NCI-H82 (cell line): ENCODE measurements at regions not wholly inside any gene's neighbourhood (a gene's known extent, or its start where the extent isn't known, plus 50 kb on each side); places are given as distances from the start of the nearest gene placed in this dataset.
"Not testable (repeated sequence)": the region's sequence is repeated elsewhere in the genome, so short reads cannot be mapped to it uniquely, and the experiment has no call there.

Experiments
- DNase-seq: peaks from one replicate; lab custom pipeline; 2025; lab: John Stamatoyannopoulos, UW

DNA sequence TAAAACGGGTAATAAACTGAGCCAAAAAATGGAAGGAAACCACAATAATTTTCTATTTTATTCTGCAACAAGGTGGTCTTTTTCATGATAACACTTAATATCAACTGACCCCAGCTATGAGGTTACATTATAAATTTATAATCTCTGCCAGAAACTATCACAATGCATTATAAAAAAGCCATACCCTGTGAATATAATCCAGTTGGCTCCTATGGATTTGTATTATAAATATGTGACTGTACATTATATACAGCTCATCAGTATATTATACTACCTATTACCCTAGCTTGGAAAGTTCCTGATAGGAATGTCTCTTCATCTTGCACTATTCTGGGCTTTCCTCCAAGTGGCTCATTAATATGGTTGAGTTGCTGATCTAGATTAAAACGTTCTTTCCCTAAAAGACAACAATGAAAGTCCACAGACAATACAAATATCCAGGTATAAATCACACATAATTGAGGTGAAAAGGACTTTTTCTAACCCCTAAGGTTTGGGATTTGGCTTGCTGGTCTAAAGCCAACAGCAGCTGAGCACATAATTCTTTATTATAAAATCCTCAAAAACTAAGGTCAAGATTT lies 487.7 kb downstream of the TTLL7 start:
- DNase-seq = no peak

DNA sequence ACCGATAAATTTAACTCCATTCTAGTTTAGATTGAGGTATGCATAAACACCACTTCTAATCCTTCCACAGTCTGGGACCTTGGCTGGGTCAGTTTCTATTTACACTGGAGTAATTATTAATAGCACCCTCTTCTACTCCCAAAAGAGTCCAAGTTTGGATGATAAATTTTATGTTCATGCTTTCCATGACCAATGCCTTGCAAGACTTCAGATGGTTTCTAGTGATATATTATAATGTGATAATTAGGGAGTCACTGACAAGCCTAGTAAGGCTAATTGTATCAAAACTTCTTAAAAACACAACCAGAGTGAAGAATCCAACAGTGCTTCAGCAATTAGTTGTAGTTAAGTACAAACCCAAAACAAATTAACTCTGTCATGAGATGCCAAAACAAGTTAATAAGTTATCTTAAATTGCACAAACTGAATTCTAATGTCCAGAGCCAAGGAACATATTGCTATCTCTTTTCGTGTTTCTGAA lies 489.6 kb downstream of the TTLL7 start:
- no peak for DNase-seq

DNA sequence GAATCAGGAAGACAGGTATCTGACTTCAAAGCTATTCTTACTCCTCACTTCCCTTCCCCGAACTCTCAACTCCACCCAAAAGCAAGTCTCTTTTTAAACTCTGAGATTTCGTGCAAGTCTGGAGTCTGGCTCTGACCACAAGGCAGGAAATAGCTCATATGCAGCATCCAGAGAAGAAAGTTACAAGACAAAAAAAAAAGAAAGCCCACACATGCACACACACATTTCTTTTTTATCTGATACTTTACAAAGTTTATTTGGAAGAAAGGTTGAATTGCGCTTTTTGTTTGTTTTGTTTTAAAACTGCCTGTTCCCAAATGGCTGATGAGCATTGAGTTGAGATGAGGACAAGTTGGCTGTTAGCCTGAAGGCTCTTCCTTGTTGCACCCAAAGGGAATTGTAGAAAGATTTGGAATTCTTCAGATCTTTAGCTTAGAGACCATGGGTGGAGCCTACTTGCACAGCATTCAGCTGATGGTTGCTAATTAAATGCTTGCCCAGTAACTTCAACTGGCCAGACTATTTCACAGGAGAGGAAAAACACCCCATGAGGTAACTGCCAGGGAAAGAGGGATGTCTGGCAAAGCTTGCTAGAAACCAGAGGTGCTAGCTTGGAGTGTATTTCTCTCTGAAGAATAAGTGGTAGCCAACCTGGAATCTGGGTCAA lies 490.3 kb downstream of the TTLL7 start:
- no peak for DNase-seq

GRCh38 chr1:83505148-83505547 lies 493.8 kb downstream of the TTLL7 start:
- DNase-seq = no peak

GRCh38 chr1:83503153-83503552 lies 495.8 kb downstream of the TTLL7 start:
- no peak for DNase-seq

- DNase-seq = peak; percentile 56
Measured at GRCh38 chr1:83500987-83501591, 497.8 kb downstream of the TTLL7 start.

DNA sequence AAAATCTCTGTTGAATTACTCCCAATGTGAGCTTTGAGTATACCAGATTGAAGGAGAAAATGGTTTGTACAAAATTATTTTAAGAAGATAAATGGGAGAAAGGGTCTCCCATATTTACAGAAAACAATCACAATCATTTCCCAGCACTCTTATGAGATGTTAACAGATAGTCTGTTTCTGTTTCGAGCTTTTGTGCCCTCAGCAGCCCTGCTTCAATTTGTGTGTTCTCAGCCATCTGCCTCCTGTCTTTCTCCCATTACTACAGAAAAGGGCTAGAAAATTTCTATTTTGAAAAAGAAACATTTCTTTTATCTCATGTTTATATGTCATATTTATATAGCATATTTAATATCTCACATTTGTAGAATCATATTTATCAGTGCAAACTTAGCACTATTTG lies 498.4 kb downstream of the TTLL7 start:
- DNase-seq = peak; percentile 24

DNA sequence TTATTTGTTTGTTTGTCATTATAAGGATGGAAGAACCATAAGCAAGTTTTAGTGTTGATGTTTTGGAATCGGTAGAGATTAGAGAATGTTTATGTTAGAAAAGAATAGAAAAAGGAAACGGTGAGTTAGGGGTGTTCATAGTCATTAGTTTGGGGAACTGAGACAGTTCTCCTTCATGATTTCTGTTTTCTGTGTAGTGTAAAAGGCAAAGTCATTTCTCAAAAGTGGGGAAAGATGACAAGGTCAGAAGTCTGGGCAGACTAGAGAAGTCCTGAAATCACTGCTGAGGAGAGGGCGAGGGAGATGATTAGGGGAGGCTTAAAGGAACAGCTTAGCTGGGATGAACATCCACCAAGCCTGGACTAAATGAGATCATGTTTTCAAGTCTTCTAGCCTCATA lies 498.9 kb downstream of the TTLL7 start:
- DNase-seq = peak; percentile 82

- DNase-seq = peak; percentile 26
Measured at GRCh38 chr1:83497563-83497962, 501.4 kb downstream of the TTLL7 start.

- no peak for DNase-seq
Measured at GRCh38 chr1:83495560-83495959, 503.4 kb downstream of the TTLL7 start.

GRCh38 chr1:83493633-83494032 lies 505.3 kb downstream of the TTLL7 start:
- DNase-seq = no peak

GRCh38 chr1:83491930-83492329 lies 507.0 kb downstream of the TTLL7 start:
- no peak for DNase-seq

DNA sequence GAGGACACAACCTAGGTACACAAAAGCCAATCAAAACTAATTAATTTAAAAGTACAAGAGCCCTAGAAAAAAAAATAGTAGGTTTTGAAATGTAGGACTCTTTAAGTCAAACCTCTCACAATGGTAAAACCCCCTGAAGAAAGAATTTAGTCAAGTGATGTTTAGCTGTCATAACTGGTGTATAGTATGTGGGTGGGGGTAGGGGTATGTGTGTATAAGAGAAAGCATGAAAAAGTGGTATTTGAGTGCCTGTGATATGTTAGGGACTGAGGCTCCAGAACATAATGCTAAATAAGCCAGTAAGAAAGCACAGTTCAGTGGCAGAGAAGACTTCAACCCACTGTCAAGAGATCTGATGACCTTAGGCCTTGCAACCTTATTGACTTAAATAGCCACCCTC lies 507.9 kb downstream of the TTLL7 start:
- DNase-seq = no peak

GRCh38 chr1:83488105-83488504 lies 510.8 kb downstream of the TTLL7 start:
- not testable (repeated sequence) for DNase-seq

- DNase-seq = not testable (repeated sequence)
Measured at GRCh38 chr1:83487460-83487859, 511.5 kb downstream of the TTLL7 start.

- not testable (repeated sequence) for DNase-seq
Measured at GRCh38 chr1:83485314-83486019, 513.5 kb downstream of the TTLL7 start.

DNA sequence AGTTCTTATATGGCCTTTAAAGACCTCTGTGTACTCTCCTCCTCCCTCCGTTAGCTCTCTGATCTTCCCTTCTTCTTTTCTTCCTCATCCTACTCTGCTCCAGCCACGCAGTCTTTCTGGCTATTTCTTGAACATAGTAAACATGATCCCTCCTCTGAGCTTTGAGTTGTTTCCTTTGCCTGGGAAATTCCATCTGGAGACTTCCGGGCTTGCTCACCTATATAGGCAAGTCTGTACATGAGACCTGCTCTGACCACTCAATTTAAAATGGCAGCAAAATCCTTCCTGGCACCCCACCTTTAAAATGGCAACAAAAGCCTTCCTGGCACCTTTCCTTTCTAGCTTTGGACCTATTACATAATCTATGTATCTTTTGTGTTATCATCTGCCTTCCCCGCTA lies 517.6 kb downstream of the TTLL7 start:
- not testable (repeated sequence) for DNase-seq

- not testable (repeated sequence) for DNase-seq
Measured at GRCh38 chr1:83479591-83480239, 519.2 kb downstream of the TTLL7 start.

GRCh38 chr1:83478127-83478526 lies 520.8 kb downstream of the TTLL7 start:
- not testable (repeated sequence) for DNase-seq

DNA sequence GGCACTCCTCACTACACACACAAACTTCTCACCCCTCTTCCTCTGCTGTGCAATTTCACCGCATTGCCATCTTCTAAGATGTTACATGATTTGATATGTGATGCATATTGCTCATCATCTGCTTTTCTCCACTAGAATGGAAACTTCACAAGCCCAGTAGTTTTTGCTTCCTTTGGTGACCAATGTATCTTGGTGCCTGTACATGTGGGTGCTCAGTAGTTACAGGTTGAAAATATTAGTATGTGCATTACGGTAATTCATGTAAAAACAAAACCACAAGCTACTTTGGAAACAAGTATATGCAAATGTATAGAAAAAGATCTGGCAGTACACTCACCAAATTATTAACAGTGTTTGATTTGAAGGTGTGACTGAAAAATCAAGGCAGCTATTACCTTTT lies 522.4 kb downstream of the TTLL7 start:
- DNase-seq = not testable (repeated sequence)

DNA sequence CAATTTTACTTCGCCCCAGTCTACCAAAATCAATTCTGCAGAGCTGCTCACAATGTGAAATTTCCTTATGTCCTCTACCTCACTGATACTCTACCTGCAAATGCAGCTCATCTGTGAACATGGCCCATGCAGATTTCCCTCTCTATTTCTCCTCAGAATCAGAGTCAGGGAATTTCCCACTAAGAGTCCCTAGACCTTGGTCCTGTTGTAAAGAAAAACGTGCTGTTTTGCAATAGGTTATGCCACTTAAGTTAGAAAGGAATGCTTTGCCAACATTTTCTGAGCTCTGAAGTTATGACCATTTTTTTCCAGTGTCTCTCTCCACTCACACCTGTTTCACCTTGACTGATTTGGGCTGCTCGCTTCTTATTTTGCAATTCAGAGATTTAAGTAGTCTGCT lies 524.0 kb downstream of the TTLL7 start:
- not testable (repeated sequence) for DNase-seq

GRCh38 chr1:83473986-83474385 lies 524.9 kb downstream of the TTLL7 start:
- not testable (repeated sequence) for DNase-seq
